A549 (cell line): ENCODE measurements at regions not wholly inside any gene's neighbourhood (a gene's known extent, or its start where the extent isn't known, plus 50 kb on each side); places are given as distances from the start of the nearest gene placed in this dataset.

Source experiments
- CEBPB ChIP-seq, 2 experiments: fragments of >200 bp in 1 of 2; sonication (Bioruptor Twin) in 1 of 2; formaldehyde crosslinking in 1 of 2; IDR thresholded peaks; 2 replicates each; pipeline ENCODE4 v1.6.1; 2012 to 2016
- CTCF ChIP-seq: fragments of >200 bp; sonication (Bioruptor Twin); formaldehyde crosslinking; IDR thresholded peaks from 3 replicates; pipeline ENCODE4 v1.5.1; 2016
- EP300 ChIP-seq, 2 experiments: fragments of >200 bp; sonication (Bioruptor Twin); formaldehyde crosslinking; IDR thresholded peaks; 2 replicates in 1 of 2; 3 replicates in 1 of 2; pipeline ENCODE4 v1.6.1; 2016 to 2017
- HOXA7 ChIP-seq: fragments of 250-450 bp; sonication (Bioruptor Pico); IDR thresholded peaks from 2 replicates; pipeline ENCODE4 v1.5.0; 2020; ENCODE audit warnings: mild to moderate bottlenecking, moderate library complexity
- JUNB ChIP-seq: fragments of >200 bp; sonication (Bioruptor Twin); formaldehyde crosslinking; IDR thresholded peaks from 2 replicates; pipeline ENCODE4 v1.6.1; 2016
- MAX ChIP-seq: IDR thresholded peaks from 2 replicates; pipeline ENCODE4 v1.6.1; 2012
- MYC ChIP-seq: IDR thresholded peaks from 2 replicates; pipeline ENCODE4 v1.6.1; 2012; ENCODE audit warnings: mild to moderate bottlenecking, inconsistent platforms, low read length, improper control_type of control experiment, borderline replicate concordance
- PBX3 ChIP-seq: IDR thresholded peaks from 2 replicates; pipeline ENCODE4 v1.6.1; 2012
- POLR2A ChIP-seq: IDR thresholded peaks from 2 replicates; pipeline ENCODE4 v1.6.1; 2012; ENCODE audit warnings: mild to moderate bottlenecking, low read length
- RCOR1 ChIP-seq: fragments of 150-350 bp; IDR thresholded peaks from 2 replicates; pipeline ENCODE4 v1.6.1; 2014; ENCODE audit warnings: antibody characterized with exemption, low read length, low read depth
- SMC3 ChIP-seq: fragments of >200 bp; sonication (Bioruptor Twin); formaldehyde crosslinking; IDR thresholded peaks from 3 replicates; pipeline ENCODE4 v1.6.1; 2018; ENCODE audit warnings: inconsistent platforms
- ZC3H11A ChIP-seq: fragments of 450-650 bp; IDR thresholded peaks from 2 replicates; pipeline ENCODE4 v1.6.1; 2014; ENCODE audit warnings: antibody characterized with exemption, mild to moderate bottlenecking

GRCh38 chr1:81547261-81547911 lies 253.3 kb upstream of the ADGRL2 start:
- TF ChIP-seq MYC (no peak), CTCF (no peak), HOXA7 (no peak), SMC3 (no peak), EP300 (IDR thresholded peaks at IDR 0.05) (no peak), RCOR1 (no peak), MAX (no peak), ZC3H11A (no peak), JUNB (no peak), POLR2A (no peak), PBX3 (no peak), CEBPB (IDR thresholded peaks at IDR 0.05) (no peak)
